HCT116 (cell line): ENCODE measurements at regions not wholly inside any gene's neighbourhood (a gene's known extent, or its start where the extent isn't known, plus 50 kb on each side); places are given as distances from the start of the nearest gene placed in this dataset.

ENCODE experiments used
- CTCF ChIP-seq, 3 experiments: fragments of 200-600 bp in 1 of 3; sonication (generic) in 1 of 3; IDR thresholded peaks in 2 of 3; conservative IDR thresholded peaks in 1 of 3; 2 replicates each; pipeline ENCODE4 v1.5.1; 2012 to 2017; ENCODE audit warnings: low read depth in 2 of 3, low read length in 2 of 3, antibody characterized with exemption in 1 of 3, borderline replicate concordance in 1 of 3, control low read depth in 1 of 3, mild to moderate bottlenecking in 1 of 3, mixed read lengths in 1 of 3, mixed run types in 1 of 3, moderate library complexity in 1 of 3; ENCODE audit not compliant: insufficient read depth in 1 of 3
- EZH2 ChIP-seq: fragments of 200-600 bp; sonication (generic); IDR thresholded peaks from 2 replicates; pipeline ENCODE4 v1.6.1; 2017; ENCODE audit warnings: antibody characterized with exemption, mixed run types
- FOSL1 ChIP-seq: IDR thresholded peaks from 2 replicates; pipeline ENCODE4 v1.6.1; 2012; ENCODE audit warnings: low read depth
- POLR2A ChIP-seq: IDR thresholded peaks from 2 replicates; pipeline ENCODE4 v1.7.0; 2011; ENCODE audit warnings: borderline replicate concordance; ENCODE audit not compliant: insufficient read depth, insufficient read length; ENCODE audit errors: extremely low read depth
- POLR2AphosphoS5 ChIP-seq: IDR thresholded peaks from 2 replicates; pipeline ENCODE4 v1.6.1; 2011; ENCODE audit warnings: mild to moderate bottlenecking, low read depth, low read length, moderate library complexity
- ZBTB33 ChIP-seq: IDR thresholded peaks from 2 replicates; pipeline ENCODE4 v1.6.1; 2011; ENCODE audit warnings: mild to moderate bottlenecking, low read length, moderate library complexity; ENCODE audit not compliant: insufficient replicate concordance; ENCODE audit errors: extremely low read depth

GRCh38 chr2:138147796-138148195 is 183.5 kb downstream of the HNMT start:
- TF ChIP-seq CTCF (IDR thresholded peaks at IDR 0.05 in 2 of 3, conservative IDR thresholded peaks at IDR 0.05 in 1 of 3; ENCODE audit: borderline replicate concordance in 1 of 3, insufficient read depth in 1 of 3, low read depth in 2 of 3, low read length in 2 of 3) (no peak), FOSL1 (no peak), POLR2A (no peak), EZH2 (no peak), POLR2AphosphoS5 (no peak), ZBTB33 (no peak)
